ENCODE measurements at regions not wholly inside any gene's neighbourhood (a gene's known extent, or its start where the extent isn't known, plus 50 kb on each side); places are given as distances from the start of the nearest gene placed in this dataset.

DNA sequence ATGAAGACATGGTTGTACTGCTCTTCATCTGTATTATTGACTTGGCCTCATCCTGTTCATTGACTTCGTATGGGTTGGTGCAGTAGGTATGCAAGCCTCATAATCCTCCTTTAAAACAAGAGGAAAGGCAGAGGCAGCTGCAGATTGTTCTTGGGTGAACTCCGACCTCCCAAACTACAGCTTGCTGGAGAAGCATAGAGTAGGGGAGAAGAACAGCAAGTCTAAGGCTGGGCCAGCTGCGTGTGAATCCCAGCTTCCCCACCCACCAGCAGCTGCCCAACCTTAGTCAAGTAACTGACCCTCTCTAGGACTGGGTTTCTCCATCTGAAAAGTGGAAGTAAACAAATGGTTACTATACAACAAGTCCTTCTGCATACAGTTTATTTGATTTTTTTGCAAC is 114.5 kb upstream of the WWC1 start:
- H3K36me3 ChIP-seq, result no peaks in the 10 kb centered on the region

DNA sequence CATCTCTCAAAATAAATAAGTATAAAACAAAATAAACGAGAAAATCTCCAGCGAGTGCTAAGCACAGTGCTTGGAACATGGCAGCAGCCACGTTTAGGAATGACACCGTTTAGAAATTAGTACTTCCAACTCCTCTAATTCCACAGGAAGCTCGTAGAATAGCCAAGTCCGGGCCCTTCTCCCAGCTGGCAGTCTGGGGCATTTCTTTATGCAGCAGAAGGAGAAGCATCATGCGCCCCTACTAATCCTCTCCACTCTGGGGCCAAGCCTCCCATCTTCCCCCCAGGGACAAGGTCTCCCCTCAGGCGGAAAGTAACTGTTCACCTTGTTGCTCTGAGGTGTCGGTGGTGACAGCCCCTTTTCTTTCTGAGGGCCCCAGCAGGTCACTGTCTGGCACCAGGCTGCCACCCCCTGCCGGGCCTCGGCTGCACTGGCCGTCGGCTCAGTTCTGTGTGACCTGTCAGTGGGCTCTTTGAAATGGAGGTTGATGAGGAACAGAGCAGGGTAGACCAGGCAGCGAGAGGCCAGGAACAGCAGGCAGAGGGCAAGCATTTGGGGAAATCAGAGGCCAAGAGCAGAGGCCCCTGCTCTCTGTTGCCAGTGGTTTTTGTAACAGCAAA is 113.5 kb upstream of the WWC1 start:
- H3K4me3 ChIP-seq, result no peak overlapping the region
- peaks cover 0 to 9% (median 0%) of the 10 kb centered on the region in 4 donors for H3K4me1 ChIP-seq
- no peak overlapping the region for H3K27ac ChIP-seq
- TF ChIP-seq, protein P1, sequence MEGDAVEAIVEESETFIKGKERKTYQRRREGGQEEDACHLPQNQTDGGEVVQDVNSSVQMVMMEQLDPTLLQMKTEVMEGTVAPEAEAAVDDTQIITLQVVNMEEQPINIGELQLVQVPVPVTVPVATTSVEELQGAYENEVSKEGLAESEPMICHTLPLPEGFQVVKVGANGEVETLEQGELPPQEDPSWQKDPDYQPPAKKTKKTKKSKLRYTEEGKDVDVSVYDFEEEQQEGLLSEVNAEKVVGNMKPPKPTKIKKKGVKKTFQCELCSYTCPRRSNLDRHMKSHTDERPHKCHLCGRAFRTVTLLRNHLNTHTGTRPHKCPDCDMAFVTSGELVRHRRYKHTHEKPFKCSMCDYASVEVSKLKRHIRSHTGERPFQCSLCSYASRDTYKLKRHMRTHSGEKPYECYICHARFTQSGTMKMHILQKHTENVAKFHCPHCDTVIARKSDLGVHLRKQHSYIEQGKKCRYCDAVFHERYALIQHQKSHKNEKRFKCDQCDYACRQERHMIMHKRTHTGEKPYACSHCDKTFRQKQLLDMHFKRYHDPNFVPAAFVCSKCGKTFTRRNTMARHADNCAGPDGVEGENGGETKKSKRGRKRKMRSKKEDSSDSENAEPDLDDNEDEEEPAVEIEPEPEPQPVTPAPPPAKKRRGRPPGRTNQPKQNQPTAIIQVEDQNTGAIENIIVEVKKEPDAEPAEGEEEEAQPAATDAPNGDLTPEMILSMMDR (IDR thresholded peaks at IDR 0.05), result no peak
- intact Hi-C loops (cut with DNase I; ENCODE audit: low total_unique reads), result no loop called here
- DNase-seq, result no peak
- no peaks in the 10 kb centered on the region for H3K27me3 ChIP-seq
- H3K36me3 ChIP-seq, result no peaks in the 10 kb centered on the region
- no peaks in the 10 kb centered on the region for H3K9me3 ChIP-seq

More for the DNA sequence above, 114.5 kb upstream of the WWC1 start:
- H3K27me3 ChIP-seq, result no peaks in the 10 kb centered on the region
- DNase-seq, result no peak
- TF ChIP-seq, protein P1 (IDR thresholded peaks at IDR 0.05), result no peak
- no peaks in the 10 kb centered on the region for H3K9me3 ChIP-seq
- no peak overlapping the region for H3K27ac ChIP-seq
- peaks cover 0 to 16% (median 4%) of the 10 kb centered on the region in 4 donors for H3K4me1 ChIP-seq
- no peak overlapping the region for H3K4me3 ChIP-seq
- intact Hi-C loops (cut with DNase I; ENCODE audit: low total_unique reads), result no loop called here

DNA sequence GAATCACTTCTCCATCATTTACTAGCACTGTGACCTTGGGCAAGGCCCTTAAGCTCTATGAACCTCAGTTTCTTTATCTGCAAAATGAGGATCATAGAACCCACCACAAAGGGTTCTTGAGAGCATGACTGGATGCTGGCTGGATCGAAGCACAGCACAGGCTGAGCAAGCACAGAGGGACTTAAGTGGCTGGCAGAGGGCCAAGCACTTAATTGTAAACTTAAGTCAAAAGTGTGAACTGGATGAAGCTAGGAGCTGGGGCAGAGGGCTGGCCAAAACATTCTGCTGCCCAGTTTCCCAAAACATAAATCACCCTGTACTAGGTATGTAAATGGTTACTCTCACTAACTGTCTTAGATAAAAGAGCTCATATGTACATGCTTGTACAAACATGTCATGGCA is 112.3 kb upstream of the WWC1 start:
- Histone ChIP-seq H3K27me3 (no peaks in the 10 kb centered on the region), H3K27ac (no peak overlapping the region), H3K4me3 (no peak overlapping the region), H3K9me3 (no peaks in the 10 kb centered on the region), H3K36me3 (no peaks in the 10 kb centered on the region), H3K4me1 (peaks cover 0 to 9% (median 0%) of the 10 kb centered on the region in 4 donors)
- TF ChIP-seq, protein P1 (IDR thresholded peaks at IDR 0.05), result no peak
- intact Hi-C loops (cut with DNase I; ENCODE audit: low total_unique reads), result no loop called here
- DNase-seq, result no peak

DNA sequence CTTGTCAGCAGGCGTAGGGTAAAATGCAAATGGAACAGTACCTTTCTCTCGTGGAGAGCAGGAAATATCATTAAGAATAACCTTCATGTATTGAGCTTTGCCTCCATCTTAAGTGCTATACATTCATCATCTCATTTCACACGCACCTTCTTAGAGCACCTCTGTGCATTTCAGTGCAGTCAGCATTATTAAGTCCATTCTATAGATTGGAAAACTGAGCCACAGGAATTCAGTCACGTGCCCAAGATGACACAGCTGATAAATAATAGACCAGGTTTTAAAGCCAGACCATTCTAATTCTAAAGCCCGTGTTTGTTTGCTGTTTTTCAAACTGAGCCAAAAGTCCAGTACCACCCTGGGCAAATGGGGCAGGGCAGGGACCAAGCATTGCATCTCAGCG is 109.2 kb upstream of the WWC1 start:
- TF ChIP-seq, protein P1 (IDR thresholded peaks at IDR 0.05), result no peak
- no peak overlapping the region for H3K27ac ChIP-seq
- peaks cover 0 to 9% (median 0%) of the 10 kb centered on the region in 4 donors for H3K4me1 ChIP-seq
- H3K36me3 ChIP-seq, result no peaks in the 10 kb centered on the region
- no peaks in the 10 kb centered on the region for H3K27me3 ChIP-seq
- no peak for DNase-seq
- no peaks in the 10 kb centered on the region for H3K9me3 ChIP-seq
- H3K4me3 ChIP-seq, result no peak overlapping the region
- intact Hi-C loops (cut with DNase I; ENCODE audit: low total_unique reads), result no loop called here

DNA sequence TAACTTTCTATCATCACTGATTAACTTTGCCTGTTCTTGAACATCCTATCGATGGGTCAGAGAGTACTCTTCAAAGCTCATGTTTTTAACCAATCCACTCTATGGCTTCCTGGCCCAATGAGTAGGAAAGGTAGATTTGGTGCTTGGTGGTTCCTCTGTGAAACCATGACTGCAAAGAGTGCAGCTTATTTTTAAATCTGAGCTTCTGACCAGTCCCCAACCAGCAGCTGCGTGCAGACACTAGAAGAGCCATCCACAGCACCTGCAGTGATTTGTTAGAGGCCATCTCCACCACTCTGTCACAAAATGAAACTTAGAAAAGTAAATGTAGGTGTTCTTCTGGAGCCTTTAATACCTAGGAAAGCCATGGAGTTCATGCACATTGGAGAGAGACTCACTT is 107.3 kb upstream of the WWC1 start:
- Histone ChIP-seq H3K27me3 (no peaks in the 10 kb centered on the region), H3K36me3 (no peaks in the 10 kb centered on the region), H3K4me1 (no peaks in the 10 kb centered on the region), H3K4me3 (no peak overlapping the region), H3K27ac (no peak overlapping the region), H3K9me3 (no peaks in the 10 kb centered on the region)
- intact Hi-C loops (cut with DNase I; ENCODE audit: low total_unique reads), result no loop called here
- TF ChIP-seq, protein P1 (IDR thresholded peaks at IDR 0.05), result no peak
- DNase-seq, result no peak

Data from tibial artery (tissue), 4 donors.